Naive thymus-derived CD4-positive, alpha-beta T cell (primary cell): ENCODE measurements at regions not wholly inside any gene's neighbourhood (a gene's known extent, or its start where the extent isn't known, plus 50 kb on each side); places are given as distances from the start of the nearest gene placed in this dataset.
"Not testable (repeated sequence)": the region's sequence is repeated elsewhere in the genome, so short reads cannot be mapped to it uniquely, and the experiment has no call there.

Source experiments
- ATAC-seq: fragments of 150-1000 bp; cut with Tn5 transposase; 2 replicates; pipeline ENCODE4 v1.10.0; 2021; ENCODE audit warnings: mild to moderate bottlenecking, moderate library complexity
- CTCF ChIA-PET: fragments of 350-600 bp; sonication (Branson Sonifier 250); formaldehyde crosslinking; loops from one replicate; lab custom pipeline; 2021; ENCODE audit warnings: antibody characterized with exemption; lab: Charles Lee
- POLR2A ChIA-PET: fragments of 350-600 bp; sonication (Branson Sonifier 250); formaldehyde crosslinking; loops from one replicate; lab custom pipeline; 2021; ENCODE audit warnings: antibody characterized with exemption, inconsistent platforms; lab: Charles Lee
- DNase-seq, 9 donors: peaks; one replicate each; pipeline versions ENCODE4 v3.0.0 to v3.0.0-alpha.2; 2020 to 2022; ENCODE audit warnings: mixed read lengths in 1 of 9
- H3K27ac ChIP-seq: one replicate; pipeline ENCODE4 v1.7.0; 2013; ENCODE audit warnings: mild to moderate bottlenecking, low read depth, low read length, moderate library complexity
- H3K27me3 ChIP-seq, 2 donors: one replicate each; pipeline ENCODE4 v1.7.0; 2013; ENCODE audit warnings: low read length in 2 of 2, mild to moderate bottlenecking in 2 of 2, moderate library complexity in 2 of 2; ENCODE audit not compliant: control insufficient read depth in 2 of 2, insufficient read depth in 2 of 2
- H3K36me3 ChIP-seq, 3 experiments: 1 replicate in 2 of 3; 2 replicates in 1 of 3; pipeline ENCODE4 v1.7.0; 2013; ENCODE audit warnings: low read length in 3 of 3, mild to moderate bottlenecking in 3 of 3, moderate library complexity in 1 of 3; ENCODE audit not compliant: insufficient read depth in 3 of 3, control insufficient read depth in 2 of 3
- H3K4me1 ChIP-seq, 2 donors: one replicate each; pipeline ENCODE4 v1.7.0; 2013; ENCODE audit warnings: low read length in 2 of 2, mild to moderate bottlenecking in 2 of 2, moderate library complexity in 1 of 2; ENCODE audit not compliant: control insufficient read depth in 2 of 2, insufficient read depth in 2 of 2
- H3K4me3 ChIP-seq: 2 replicates; pipeline ENCODE4 v1.7.0; 2013; ENCODE audit warnings: mild to moderate bottlenecking, low read length
- H3K9me3 ChIP-seq, 3 experiments: 1 replicate in 2 of 3; 2 replicates in 1 of 3; pipeline ENCODE4 v1.7.0; 2013; ENCODE audit warnings: low read length in 3 of 3; ENCODE audit not compliant: control insufficient read depth in 2 of 3
- H3K27ac Mint-ChIP-seq, 9 donors: one replicate each; pipeline ENCODE4 v1.8.0; 2020 to 2022; ENCODE audit warnings: mixed read lengths in 9 of 9, mild to moderate bottlenecking in 8 of 9, moderate library complexity in 5 of 9, inconsistent platforms in 2 of 9
- H3K27me3 Mint-ChIP-seq, 5 donors: one replicate each; pipeline ENCODE4 v1.8.0; 2021 to 2022; ENCODE audit warnings: mixed read lengths in 5 of 5, mild to moderate bottlenecking in 1 of 5
- H3K36me3 Mint-ChIP-seq, 5 donors: one replicate each; pipeline ENCODE4 v1.8.0; 2020 to 2022; ENCODE audit warnings: mixed read lengths in 5 of 5, mild to moderate bottlenecking in 3 of 5, inconsistent platforms in 1 of 5
- H3K4me1 Mint-ChIP-seq, 7 donors: one replicate each; pipeline ENCODE4 v1.8.0; 2020 to 2022; ENCODE audit warnings: mixed read lengths in 7 of 7, mild to moderate bottlenecking in 3 of 7, inconsistent platforms in 1 of 7
- H3K4me3 Mint-ChIP-seq, 10 donors: one replicate each; pipeline ENCODE4 v1.8.0; 2020 to 2022; ENCODE audit warnings: mild to moderate bottlenecking in 10 of 10, mixed read lengths in 10 of 10, moderate library complexity in 6 of 10, inconsistent platforms in 2 of 10
- H3K9me3 Mint-ChIP-seq, 11 donors: one replicate each; pipeline ENCODE4 v1.8.0; 2020 to 2022; ENCODE audit warnings: mixed read lengths in 11 of 11, mild to moderate bottlenecking in 4 of 11, inconsistent platforms in 1 of 11, moderate library complexity in 1 of 11
- intact Hi-C, 2 donors: fragments of 100-400 bp; cut with micrococcal nuclease; formaldehyde crosslinking; loops; one replicate each; pipeline ENCODE4 v1.15.1; 2023

DNA sequence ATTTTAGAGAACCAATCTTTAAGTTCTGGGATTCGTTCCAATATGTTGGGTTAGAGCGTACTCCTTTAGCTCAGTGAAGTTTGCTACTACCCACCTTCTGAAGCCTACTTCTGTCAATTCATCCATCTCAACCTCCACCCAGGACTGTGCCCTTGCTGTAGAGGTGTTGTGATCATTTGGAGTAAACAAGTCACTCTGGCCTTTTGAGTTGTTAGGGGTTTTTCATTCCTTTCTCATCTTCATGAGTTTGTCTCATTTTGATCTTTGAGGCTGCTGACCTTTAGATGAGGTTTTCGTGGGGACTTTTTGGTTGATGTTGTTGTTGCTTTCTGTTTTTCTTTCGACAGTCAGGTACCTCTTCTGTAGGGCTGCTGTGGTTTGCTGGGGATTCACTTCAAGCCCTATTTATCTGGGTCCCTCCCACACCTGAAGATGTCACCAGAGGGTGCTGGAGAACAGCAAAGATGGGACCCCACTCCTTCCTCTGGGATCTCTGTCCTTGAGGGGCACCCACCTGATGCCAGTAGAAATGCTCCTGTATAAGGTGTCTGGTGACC is 158.4 kb downstream of the ANKRD36B start:
- H3K4me1 ChIP-seq, POLR2A ChIA-PET, H3K9me3 Mint-ChIP-seq, H3K4me3 Mint-ChIP-seq, intact Hi-C loops, H3K27ac Mint-ChIP-seq, H3K27me3 Mint-ChIP-seq, H3K36me3 Mint-ChIP-seq, H3K9me3 ChIP-seq, H3K36me3 ChIP-seq, ATAC-seq, H3K27me3 ChIP-seq, H3K4me3 ChIP-seq, H3K4me1 Mint-ChIP-seq, H3K27ac ChIP-seq, CTCF ChIA-PET, DNase-seq: not testable (repeated sequence)

DNA sequence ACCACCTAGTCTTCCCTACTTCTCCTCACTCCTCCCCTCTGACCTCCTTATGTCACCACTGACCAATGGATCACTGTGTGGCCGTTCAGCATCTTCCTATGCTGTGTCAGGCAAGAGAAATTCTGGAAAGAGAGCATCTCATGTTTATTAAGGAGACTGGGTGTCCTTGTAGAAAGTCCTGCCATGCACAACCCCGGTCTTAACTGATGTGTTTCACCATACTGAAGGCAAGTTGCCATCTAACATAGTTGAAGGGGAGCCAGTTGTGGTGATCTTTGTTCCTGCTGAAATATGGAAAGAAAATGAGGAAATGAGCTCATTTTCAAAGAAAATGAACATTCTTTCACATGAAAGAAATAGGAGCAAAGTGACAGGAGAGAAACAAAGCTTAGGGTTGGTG is 167.3 kb downstream of the ANKRD36B start:
- H3K27me3 ChIP-seq, H3K4me3 ChIP-seq, POLR2A ChIA-PET, H3K27ac ChIP-seq, CTCF ChIA-PET, H3K9me3 Mint-ChIP-seq, H3K4me3 Mint-ChIP-seq, H3K9me3 ChIP-seq, ATAC-seq, DNase-seq, H3K36me3 ChIP-seq, H3K4me1 Mint-ChIP-seq, H3K27me3 Mint-ChIP-seq, intact Hi-C loops, H3K36me3 Mint-ChIP-seq, H3K4me1 ChIP-seq, H3K27ac Mint-ChIP-seq: not testable (repeated sequence)

DNA sequence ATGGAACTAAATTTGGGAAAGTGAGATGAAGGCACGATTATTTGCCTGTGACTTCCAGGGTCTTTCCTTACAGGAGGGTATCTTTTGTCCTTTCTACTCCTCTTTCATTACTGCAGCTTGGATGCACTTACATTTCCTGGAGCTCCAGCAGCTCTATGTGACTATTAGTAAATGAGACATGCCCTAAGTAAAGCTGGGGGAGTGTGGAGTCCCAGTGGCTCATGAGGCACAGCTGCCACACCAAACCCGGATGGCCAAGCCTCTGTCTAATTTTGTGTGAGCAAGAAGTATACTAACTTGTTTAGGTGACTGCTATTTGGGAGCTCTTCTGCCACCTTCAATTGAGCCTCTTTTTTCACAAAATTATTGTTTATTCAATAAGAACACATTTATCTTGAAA is 183.3 kb downstream of the ANKRD36B start:
- CTCF ChIA-PET, result not testable (repeated sequence)

DNA sequence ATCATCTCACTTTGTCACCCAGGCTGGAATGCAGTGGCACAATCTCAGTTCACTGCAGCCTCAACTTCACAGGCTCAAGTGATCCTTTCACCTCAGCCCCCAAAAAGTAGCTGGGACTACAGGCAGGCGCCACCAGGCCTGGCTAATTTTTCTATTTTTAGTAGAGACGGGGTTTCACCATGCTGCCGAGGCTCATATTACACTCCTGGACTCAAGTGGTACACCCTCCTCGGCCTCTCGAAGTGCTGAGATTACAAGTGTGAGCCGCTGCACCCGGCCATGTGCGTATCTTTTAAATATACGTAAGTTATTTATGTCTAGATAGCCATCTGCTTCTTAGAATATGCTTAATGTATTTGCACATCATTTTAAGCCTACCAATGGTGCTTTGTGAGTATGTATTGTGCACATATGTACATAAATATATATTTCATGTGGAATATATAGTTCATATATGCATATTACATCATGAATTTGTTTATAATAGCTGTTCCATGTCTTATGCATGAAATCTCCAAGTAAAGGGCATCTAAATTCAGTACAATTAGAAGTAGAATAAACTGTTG is 184.4 kb downstream of the ANKRD36B start:
- H3K4me3 ChIP-seq, intact Hi-C loops, POLR2A ChIA-PET, ATAC-seq, DNase-seq, H3K27ac Mint-ChIP-seq, H3K27me3 Mint-ChIP-seq, H3K27ac ChIP-seq, H3K4me3 Mint-ChIP-seq, CTCF ChIA-PET, H3K9me3 ChIP-seq, H3K4me1 Mint-ChIP-seq, H3K36me3 ChIP-seq, H3K4me1 ChIP-seq, H3K27me3 ChIP-seq, H3K9me3 Mint-ChIP-seq, H3K36me3 Mint-ChIP-seq: not testable (repeated sequence)

More for the DNA sequence above, 183.3 kb downstream of the ANKRD36B start:
- H3K27ac Mint-ChIP-seq, H3K4me1 Mint-ChIP-seq, POLR2A ChIA-PET, H3K36me3 Mint-ChIP-seq, H3K9me3 ChIP-seq, H3K27ac ChIP-seq, H3K4me3 Mint-ChIP-seq, H3K4me3 ChIP-seq, H3K36me3 ChIP-seq, ATAC-seq, intact Hi-C loops, H3K9me3 Mint-ChIP-seq, H3K4me1 ChIP-seq, H3K27me3 ChIP-seq, DNase-seq, H3K27me3 Mint-ChIP-seq: not testable (repeated sequence)

DNA sequence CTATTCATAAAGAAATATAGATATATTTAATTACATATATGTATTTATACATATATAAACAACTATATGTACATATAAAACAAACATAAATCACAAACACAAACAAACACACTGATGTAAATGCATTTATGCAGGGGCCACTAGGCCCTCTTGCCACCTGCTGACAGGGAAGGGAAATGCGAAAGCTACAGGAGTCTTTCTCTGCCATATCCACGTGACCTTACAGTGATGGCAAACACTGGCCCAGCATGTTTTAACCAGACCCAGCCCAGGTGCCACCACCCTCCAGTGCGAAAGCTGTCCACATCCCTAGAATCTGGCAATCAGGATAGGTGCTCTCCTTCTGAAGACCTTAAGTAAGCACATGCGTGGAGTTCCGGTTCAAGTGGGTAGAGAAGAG is 187.0 kb downstream of the ANKRD36B start:
- intact Hi-C loops, CTCF ChIA-PET: not testable (repeated sequence)

DNA sequence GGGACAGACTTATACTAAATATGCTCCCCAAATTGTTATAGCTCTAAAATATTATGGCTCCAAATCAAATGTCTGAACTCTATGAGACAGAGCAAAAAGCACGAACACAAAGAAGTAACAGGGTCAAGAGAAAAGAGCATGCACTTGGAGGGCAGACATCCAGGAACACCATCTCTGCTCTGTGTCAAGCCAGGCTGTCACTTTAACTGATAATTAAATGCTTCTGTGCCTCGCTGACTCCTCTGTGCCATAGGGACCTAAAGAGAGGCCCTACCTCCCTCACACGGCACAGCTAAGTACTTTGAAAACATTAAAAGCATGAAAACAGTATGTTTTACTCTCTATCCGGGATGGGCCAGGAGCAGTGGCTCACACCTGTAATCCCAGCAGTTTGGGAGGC is 194.0 kb downstream of the ANKRD36B start:
- not testable (repeated sequence) for H3K9me3 Mint-ChIP-seq

More for the DNA sequence above, 187.0 kb downstream of the ANKRD36B start:
- ATAC-seq, H3K4me3 ChIP-seq, H3K4me1 ChIP-seq, H3K27ac ChIP-seq, POLR2A ChIA-PET, H3K27me3 Mint-ChIP-seq, H3K36me3 ChIP-seq, H3K9me3 Mint-ChIP-seq, H3K36me3 Mint-ChIP-seq, H3K27me3 ChIP-seq, H3K9me3 ChIP-seq, H3K27ac Mint-ChIP-seq, H3K4me1 Mint-ChIP-seq, DNase-seq, H3K4me3 Mint-ChIP-seq: not testable (repeated sequence)

DNA sequence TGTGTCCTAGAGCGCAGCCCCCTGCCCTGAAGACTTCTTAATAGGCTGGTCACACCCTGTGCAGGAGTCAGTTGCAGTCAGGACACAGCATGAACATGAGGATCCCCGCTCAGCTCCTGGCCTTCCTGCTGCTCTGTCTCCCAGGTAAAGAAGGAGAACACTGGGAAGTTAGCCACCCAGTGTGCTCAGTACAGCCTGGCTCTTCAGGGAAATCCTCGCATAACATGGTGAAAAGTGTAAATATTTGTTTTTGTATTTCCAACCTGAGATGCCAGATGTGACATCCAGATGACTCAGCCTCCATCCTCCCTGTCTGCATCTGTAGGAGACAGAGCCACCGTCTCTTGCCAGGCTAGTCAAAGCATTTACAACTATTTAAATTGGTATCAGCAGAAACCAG is 203.9 kb downstream of the ANKRD36B start:
- CTCF ChIA-PET, result not testable (repeated sequence)

More for the DNA sequence above, 194.0 kb downstream of the ANKRD36B start:
- H3K4me1 Mint-ChIP-seq, H3K27ac Mint-ChIP-seq, H3K27me3 ChIP-seq, CTCF ChIA-PET, ATAC-seq, H3K36me3 ChIP-seq, H3K27me3 Mint-ChIP-seq, H3K4me3 ChIP-seq, DNase-seq, H3K27ac ChIP-seq, H3K4me1 ChIP-seq, H3K9me3 ChIP-seq, intact Hi-C loops, POLR2A ChIA-PET, H3K4me3 Mint-ChIP-seq, H3K36me3 Mint-ChIP-seq: not testable (repeated sequence)

More for the DNA sequence above, 203.9 kb downstream of the ANKRD36B start:
- H3K9me3 Mint-ChIP-seq, H3K27me3 ChIP-seq, H3K4me1 Mint-ChIP-seq, H3K36me3 ChIP-seq, H3K36me3 Mint-ChIP-seq, H3K4me3 ChIP-seq, H3K27me3 Mint-ChIP-seq, H3K4me3 Mint-ChIP-seq, H3K27ac ChIP-seq, intact Hi-C loops, H3K9me3 ChIP-seq, ATAC-seq, H3K4me1 ChIP-seq, POLR2A ChIA-PET, H3K27ac Mint-ChIP-seq, DNase-seq: not testable (repeated sequence)
